ENCODE measurements at regions not wholly inside any gene's neighbourhood (a gene's known extent, or its start where the extent isn't known, plus 50 kb on each side); places are given as distances from the start of the nearest gene placed in this dataset.
"Not testable (repeated sequence)": the region's sequence is repeated elsewhere in the genome, so short reads cannot be mapped to it uniquely, and the experiment has no call there.

DNA sequence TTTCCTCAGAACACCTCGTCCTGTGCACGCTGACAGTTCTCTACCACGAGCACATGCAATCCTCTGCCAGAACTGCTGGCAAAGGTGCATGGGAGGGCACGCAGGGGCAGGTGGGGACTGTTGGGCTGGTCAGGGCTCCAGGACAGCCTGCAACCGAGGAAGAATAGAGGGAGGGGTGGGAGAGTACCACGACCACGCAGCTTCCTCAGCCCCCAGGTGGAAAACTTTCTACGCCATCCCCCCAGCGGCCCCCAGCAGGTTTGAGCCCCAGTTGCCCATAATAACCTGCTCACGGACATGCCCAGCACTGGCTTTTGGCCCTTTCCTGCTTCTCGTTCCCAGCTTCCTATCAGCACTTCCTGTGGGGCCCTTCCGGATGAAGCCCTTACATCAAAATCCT, 199.3 kb downstream of the C16orf95 start:
- no peak overlapping the region for H3K27ac Mint-ChIP-seq
- H3K9me3 Mint-ChIP-seq, result no peaks in the 10 kb centered on the region
- H3K27me3 Mint-ChIP-seq (ENCODE audit: low read depth), result peaks cover 14% of the 10 kb centered on the region
- DNase-seq, result no peak
- ATAC-seq (replicated peaks in 1 of 2), result no peak
- H3K4me3 Mint-ChIP-seq, result no peak overlapping the region
- H3K36me3 Mint-ChIP-seq (ENCODE audit: insufficient read depth in 2 of 2), result no peaks in the 10 kb centered on the region
- H3K4me1 Mint-ChIP-seq (ENCODE audit: low read depth), result no peaks in the 10 kb centered on the region

DNA sequence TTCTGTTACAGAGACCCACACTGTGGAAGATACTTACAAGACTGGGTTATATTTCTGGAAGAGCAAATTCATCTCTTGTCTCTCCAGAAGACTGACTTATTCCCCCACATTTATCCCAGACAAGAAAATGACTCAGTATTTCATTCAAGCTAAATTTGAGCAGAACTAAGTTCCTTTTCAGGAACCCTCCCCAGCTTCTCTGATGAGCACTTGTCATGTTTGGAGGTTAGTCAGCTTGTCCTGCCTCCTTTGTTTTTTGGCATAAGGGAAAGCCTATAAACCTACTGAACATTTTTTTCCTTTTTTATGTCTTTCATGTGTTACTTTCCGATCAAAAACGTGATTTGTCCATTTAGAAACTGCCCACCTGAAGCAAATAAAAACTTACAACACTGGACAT, 198.0 kb downstream of the C16orf95 start:
- Mint-ChIP-seq H3K27ac (no peak overlapping the region), H3K9me3 (no peaks in the 10 kb centered on the region), H3K4me1 (ENCODE audit: low read depth) (no peaks in the 10 kb centered on the region), H3K27me3 (ENCODE audit: low read depth) (peaks cover 14% of the 10 kb centered on the region), H3K36me3 (ENCODE audit: insufficient read depth in 2 of 2) (no peaks in the 10 kb centered on the region), H3K4me3 (no peak overlapping the region)
- no peak for ATAC-seq (replicated peaks in 1 of 2)
- no peak for DNase-seq

DNA sequence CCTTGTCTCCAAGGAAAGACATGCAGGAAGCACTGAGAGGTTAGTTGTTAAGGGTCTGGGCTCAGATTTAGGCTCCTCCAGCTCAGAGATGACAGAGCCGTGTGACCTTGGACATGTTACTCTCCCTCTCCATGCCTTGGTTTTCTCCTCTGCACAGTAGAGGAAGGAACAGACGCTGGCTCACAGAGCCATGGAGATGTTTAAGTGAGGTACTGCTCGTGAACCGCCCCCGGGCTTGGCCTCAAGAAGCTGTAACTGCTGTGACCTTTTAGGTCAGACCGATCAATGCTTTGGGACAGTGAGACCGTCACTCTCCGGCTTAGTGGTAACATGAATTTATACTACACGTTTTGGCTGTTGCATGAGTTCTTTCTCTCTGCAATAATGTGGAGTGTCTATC, 197.4 kb downstream of the C16orf95 start:
- no peak for DNase-seq
- H3K9me3 Mint-ChIP-seq, result no peaks in the 10 kb centered on the region

DNA sequence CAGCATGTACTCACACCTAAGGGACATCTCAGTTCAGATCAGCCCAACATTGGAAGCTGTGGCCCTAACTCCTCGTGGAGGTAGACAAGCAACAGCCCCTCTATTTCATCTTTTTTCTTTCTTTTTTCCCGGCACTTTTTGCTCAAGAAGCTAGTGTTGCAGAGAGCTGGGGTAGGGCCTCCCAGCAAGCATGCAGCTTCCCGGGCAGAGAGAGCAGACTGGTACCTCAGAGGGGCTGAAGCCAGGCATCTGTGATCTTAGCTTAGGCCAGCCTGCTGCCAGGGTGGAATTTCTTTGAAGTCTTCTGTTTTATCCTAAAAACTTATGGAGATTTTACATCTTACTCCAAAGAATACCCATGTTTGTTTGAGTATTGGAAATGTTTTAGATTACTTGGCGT, 195.4 kb downstream of the C16orf95 start:
- no peak for DNase-seq
- H3K27me3 Mint-ChIP-seq (ENCODE audit: low read depth), result peaks cover 14% of the 10 kb centered on the region
- H3K4me3 Mint-ChIP-seq, result no peak overlapping the region
- H3K9me3 Mint-ChIP-seq, result no peaks in the 10 kb centered on the region
- H3K27ac Mint-ChIP-seq, result no peak overlapping the region
- H3K36me3 Mint-ChIP-seq (ENCODE audit: insufficient read depth in 2 of 2), result no peaks in the 10 kb centered on the region
- H3K4me1 Mint-ChIP-seq (ENCODE audit: low read depth), result no peaks in the 10 kb centered on the region
- no peak for ATAC-seq (replicated peaks in 1 of 2)

More for the DNA sequence above, 197.4 kb downstream of the C16orf95 start:
- Mint-ChIP-seq H3K4me1 (ENCODE audit: low read depth) (no peaks in the 10 kb centered on the region), H3K27me3 (ENCODE audit: low read depth) (peaks cover 14% of the 10 kb centered on the region), H3K27ac (no peak overlapping the region), H3K4me3 (no peak overlapping the region), H3K36me3 (ENCODE audit: insufficient read depth in 2 of 2) (no peaks in the 10 kb centered on the region)
- no peak for ATAC-seq (replicated peaks in 1 of 2)

DNA sequence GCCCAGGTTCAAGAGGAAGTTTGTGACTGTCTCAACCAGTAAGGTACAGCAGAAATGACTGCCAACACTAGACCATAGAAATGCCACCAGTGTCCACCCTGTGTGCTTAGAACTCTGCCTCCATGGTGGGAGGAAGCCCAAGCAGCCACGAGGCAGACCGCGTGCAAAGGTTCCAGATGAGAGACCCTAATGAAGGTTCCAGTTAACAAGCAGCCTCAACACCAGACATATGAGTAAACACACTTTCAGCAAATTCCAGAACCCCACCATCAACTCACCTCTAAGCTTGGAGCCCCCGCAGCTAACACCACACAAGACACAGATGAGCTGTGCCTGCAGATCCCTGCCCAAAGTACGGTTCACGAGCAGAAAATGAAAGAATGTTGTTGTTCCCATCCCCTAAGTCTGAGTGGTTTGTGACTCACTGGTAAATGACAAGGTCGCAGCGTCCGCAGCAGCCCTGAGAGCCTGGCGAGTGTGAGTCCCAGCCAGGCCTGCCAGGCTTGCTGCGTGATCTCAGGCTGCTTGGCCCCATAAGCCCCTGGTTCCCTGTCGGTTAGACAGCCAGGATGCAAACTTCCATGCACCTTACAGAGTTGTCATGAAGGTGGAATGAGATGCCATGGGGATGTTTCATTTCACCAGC, 193.7 kb downstream of the C16orf95 start:
- no peaks in the 10 kb centered on the region for H3K9me3 Mint-ChIP-seq
- H3K4me1 Mint-ChIP-seq (ENCODE audit: low read depth), result no peaks in the 10 kb centered on the region
- H3K27ac Mint-ChIP-seq, result no peak overlapping the region
- H3K4me3 Mint-ChIP-seq, result no peak overlapping the region
- no peaks in the 10 kb centered on the region for H3K36me3 Mint-ChIP-seq (ENCODE audit: insufficient read depth in 2 of 2)
- H3K27me3 Mint-ChIP-seq (ENCODE audit: low read depth), result peaks cover 14% of the 10 kb centered on the region
- ATAC-seq (replicated peaks in 1 of 2) (no peak), DNase-seq (no peak)

DNA sequence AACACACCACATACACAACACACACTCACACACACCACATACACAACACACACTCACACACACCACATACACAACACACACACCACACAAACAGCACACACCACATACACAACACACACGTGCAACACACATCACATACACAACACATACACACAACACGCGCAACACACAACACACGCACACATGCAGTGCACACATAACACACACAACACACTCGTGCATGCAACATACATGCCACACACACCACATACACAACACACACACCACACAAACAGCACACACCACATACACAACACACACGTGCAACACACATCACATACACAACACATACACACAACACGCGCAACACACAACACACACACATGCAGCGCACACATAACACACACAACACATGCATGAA, 192.8 kb downstream of the C16orf95 start:
- not testable (repeated sequence) for H3K9me3 Mint-ChIP-seq; DNase-seq; H3K4me3 Mint-ChIP-seq; ATAC-seq (replicated peaks in 1 of 2); H3K4me1 Mint-ChIP-seq (ENCODE audit: low read depth); H3K27ac Mint-ChIP-seq; H3K36me3 Mint-ChIP-seq (ENCODE audit: insufficient read depth in 2 of 2)
- H3K27me3 Mint-ChIP-seq (ENCODE audit: low read depth), result peaks cover 12% of the 10 kb centered on the region

DNA sequence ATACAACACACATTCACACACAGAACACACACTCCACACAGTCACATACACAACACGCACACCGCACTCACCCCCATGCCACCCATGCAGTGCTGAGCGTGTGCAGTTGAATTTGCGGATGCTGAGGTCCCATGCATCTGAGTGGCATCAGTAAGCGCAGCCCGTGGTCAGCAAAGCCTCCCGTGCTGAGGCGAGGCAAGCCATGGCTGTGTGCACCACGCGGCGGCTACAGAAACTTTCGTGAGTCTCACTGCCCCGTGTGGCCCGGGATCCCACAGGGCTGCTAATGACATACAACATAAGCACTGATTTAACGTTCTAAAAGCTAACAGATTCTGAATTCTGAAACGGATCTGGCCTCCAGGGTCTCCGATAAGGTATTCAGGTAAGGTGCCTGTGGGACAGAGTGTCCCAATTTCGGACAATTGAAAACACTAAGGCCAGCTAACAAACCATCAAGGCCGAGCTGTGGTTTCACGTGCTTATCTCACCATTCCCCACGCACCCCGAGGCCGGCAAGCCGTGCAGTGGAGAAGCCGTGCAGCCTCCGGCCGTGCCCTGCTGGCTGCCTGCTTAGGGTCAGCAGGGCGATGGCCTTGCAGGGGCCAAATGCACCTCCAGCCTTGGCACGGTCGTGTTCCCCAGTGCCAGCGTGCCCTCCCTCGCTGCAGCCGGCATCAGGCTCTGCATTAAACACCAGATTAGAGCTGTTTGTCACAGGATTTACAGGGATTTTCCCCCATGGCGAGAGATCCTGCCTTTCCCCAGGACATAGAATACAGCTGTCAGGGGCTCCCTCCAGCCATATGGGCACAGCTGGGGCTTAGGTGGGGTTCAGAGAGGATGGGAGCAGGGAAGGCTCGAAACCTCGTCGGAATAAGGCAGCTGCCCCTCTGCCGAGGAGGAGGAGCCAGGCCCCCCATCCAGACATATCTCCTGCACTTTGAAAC, 191.7 kb downstream of the C16orf95 start:
- no peak for DNase-seq
- H3K9me3 Mint-ChIP-seq, result peaks cover 2% of the 10 kb centered on the region in 2 donors
- no peak overlapping the region for H3K4me3 Mint-ChIP-seq
- no peak for ATAC-seq (replicated peaks in 1 of 2)
- H3K27ac Mint-ChIP-seq, result no peak overlapping the region
- no peaks in the 10 kb centered on the region for H3K36me3 Mint-ChIP-seq (ENCODE audit: insufficient read depth in 2 of 2)
- no peaks in the 10 kb centered on the region for H3K4me1 Mint-ChIP-seq (ENCODE audit: low read depth)
- H3K27me3 Mint-ChIP-seq (ENCODE audit: low read depth), result peaks cover 6% of the 10 kb centered on the region

DNA sequence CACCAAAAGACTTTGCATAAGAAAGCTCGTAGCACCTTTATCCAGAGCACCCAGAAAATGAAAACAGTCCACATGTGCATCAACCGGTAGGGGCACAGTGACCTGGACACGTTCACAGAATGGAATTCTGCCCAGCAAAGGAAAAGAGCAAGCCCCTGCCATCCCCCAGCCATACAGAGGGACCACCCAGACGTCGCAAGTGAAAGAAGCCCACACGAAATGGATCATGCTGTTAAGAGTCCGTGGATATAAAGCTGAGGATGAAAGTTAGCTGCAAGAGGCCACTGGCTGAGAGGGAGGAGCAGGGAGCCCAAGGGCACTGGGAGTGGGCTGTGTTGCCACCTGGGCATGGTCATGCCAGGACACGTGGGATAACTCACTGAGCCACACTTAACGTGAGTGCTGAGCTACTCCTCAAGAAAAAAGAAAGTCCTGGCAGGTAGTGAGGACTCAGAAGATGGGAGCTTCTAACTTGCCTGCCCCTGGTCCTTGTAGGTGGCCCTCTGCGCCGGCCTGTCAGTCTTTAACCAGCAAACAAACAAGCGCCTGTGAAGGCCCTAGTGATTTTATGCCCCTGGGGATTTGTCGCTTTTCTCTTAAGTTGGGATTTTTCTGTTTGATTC, 190.7 kb downstream of the C16orf95 start:
- DNase-seq (no peak), ATAC-seq (replicated peaks in 1 of 2) (no peak)
- H3K4me3 Mint-ChIP-seq, result no peak overlapping the region
- H3K36me3 Mint-ChIP-seq (ENCODE audit: insufficient read depth in 2 of 2), result no peaks in the 10 kb centered on the region
- H3K9me3 Mint-ChIP-seq, result peaks cover 2% of the 10 kb centered on the region in 2 donors
- H3K27me3 Mint-ChIP-seq (ENCODE audit: low read depth), result no peaks in the 10 kb centered on the region
- H3K27ac Mint-ChIP-seq, result no peak overlapping the region
- no peaks in the 10 kb centered on the region for H3K4me1 Mint-ChIP-seq (ENCODE audit: low read depth)

DNA sequence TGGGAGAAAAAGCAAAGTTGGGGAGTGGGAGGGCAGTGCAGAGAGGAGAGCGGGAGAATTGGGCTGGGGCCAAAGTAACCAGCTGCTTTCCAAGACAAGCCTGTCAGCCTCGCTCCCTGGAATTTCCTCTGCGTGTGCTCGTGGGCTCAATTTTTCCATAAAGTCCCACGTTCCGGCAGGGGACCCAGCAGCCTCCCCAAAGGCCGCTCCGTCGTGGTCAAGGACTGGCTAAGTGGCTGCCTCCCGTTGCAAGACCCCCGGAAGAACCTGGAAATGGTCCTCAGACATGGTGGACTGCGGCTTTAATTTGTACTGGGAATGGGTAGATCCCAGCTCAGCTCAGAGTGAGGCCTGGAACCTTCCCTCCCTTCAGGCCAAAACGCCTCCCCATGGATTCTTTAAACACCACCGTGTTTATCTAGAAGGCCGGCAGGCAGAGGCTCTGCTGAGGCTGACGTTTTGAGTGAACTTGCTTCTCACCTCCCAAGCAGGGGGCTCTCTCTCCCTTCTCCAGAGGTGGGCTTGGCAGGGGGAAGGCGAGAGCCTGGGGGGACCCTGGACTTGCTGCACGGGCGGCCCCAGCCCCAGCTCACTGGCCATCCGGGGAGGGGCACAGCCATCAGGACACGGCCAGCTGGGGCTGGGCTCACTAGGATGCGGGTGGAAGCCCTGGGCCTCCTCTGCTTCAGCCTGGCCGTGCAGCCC, 190.0 kb downstream of the C16orf95 start:
- peaks cover 2% of the 10 kb centered on the region in 2 donors for H3K9me3 Mint-ChIP-seq
- H3K36me3 Mint-ChIP-seq (ENCODE audit: insufficient read depth in 2 of 2), result no peaks in the 10 kb centered on the region
- DNase-seq (no peak), ATAC-seq (replicated peaks in 1 of 2) (no peak)
- H3K4me3 Mint-ChIP-seq, result no peak overlapping the region
- no peaks in the 10 kb centered on the region for H3K27me3 Mint-ChIP-seq (ENCODE audit: low read depth)
- no peaks in the 10 kb centered on the region for H3K4me1 Mint-ChIP-seq (ENCODE audit: low read depth)
- no peak overlapping the region for H3K27ac Mint-ChIP-seq

DNA sequence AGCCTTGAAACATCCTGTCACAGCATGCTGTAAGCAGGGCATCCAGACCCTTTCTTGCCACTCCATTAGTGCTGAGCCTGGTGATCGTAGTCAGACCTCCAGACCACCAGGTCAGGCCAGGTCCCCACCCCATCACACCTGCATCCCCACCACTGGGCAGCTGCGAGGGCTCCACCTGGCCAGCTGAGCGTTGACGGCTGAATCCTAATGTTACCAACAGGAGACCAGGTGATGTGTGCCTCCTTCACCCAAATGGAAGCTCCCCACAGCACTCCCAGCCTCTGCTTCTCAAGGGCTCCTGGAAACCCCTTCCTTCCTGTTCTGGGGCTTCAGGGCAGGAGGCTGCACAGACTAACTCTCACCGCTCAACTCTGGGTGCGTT, 189.4 kb downstream of the C16orf95 start:
- peaks cover 2% of the 10 kb centered on the region in 2 donors for H3K9me3 Mint-ChIP-seq
- H3K27ac Mint-ChIP-seq, result no peak overlapping the region
- DNase-seq (no peak), ATAC-seq (replicated peaks in 1 of 2) (no peak)
- no peak overlapping the region for H3K4me3 Mint-ChIP-seq
- no peaks in the 10 kb centered on the region for H3K4me1 Mint-ChIP-seq (ENCODE audit: low read depth)
- no peaks in the 10 kb centered on the region for H3K27me3 Mint-ChIP-seq (ENCODE audit: low read depth)
- no peaks in the 10 kb centered on the region for H3K36me3 Mint-ChIP-seq (ENCODE audit: insufficient read depth in 2 of 2)

DNA sequence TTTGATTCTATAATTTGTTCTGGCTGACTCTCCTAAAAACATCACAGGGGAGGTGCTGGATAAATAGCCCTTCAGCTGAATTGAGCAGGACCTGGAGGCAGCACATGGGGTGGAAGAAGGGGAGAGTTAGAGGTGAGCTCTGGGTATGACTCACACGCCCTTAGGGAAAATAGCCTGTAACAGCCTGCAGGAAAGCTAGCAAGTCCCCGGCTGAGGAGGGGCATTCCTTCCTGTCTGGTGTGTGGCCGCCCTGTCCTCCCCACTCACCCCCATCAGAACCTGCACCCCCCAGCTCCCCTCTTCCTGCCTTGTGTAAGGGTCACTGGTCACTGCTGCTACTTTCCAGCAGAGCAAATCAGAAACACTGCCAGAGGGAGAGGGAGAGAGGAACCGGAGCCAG, 187.4 kb downstream of the C16orf95 start:
- H3K27ac Mint-ChIP-seq, result no peak overlapping the region
- no peak for DNase-seq
- no peaks in the 10 kb centered on the region for H3K36me3 Mint-ChIP-seq (ENCODE audit: insufficient read depth in 2 of 2)
- no peak for ATAC-seq (replicated peaks in 1 of 2)
- H3K9me3 Mint-ChIP-seq, result peaks cover 2% of the 10 kb centered on the region in 2 donors
- no peak overlapping the region for H3K4me3 Mint-ChIP-seq
- no peaks in the 10 kb centered on the region for H3K27me3 Mint-ChIP-seq (ENCODE audit: low read depth)
- H3K4me1 Mint-ChIP-seq (ENCODE audit: low read depth), result no peaks in the 10 kb centered on the region

DNA sequence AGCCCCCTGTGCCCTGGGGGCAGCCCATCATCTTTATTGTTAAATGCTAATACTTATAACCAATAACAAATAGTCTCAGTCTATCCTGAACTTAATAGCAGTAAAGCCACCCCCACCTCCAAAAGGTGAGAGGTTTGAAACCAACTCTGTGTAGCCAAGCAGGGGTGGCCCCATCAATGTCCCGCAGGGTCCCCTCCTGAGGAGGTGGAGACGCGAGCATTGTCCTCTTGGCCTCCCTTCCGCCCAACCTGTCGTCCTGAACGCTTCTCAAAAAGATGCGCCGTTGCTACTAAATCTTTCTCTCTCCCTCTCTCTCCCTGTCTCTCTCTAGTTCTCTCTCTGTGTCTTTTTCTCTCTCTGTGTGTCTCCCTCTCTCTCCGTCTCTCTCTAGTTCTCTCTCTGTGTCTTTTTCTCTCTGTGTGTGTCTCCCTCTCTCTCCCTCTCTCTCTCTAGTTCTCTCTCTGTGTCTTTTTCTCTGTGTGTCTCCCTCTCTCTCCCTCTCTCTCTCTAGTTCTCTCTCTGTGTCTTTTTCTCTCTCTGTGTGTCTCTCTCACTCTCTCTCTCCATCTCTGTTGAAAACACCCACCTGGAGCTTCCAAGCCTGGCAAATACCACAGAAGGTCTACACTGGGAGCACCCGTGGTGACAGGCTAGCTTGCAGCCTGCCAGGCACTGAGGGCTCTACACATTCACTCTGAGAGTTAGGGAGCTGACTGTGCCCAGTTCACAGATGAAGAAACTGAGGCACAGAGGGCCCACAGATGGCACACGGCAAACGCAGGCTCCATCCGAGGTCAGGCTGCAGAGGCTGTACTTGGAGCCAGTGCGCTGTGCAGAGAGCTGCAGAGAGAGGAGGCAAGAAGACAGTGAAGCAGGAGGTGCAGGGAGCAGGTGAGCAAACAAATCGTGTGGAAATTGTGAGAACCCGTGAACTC, 185.9 kb downstream of the C16orf95 start:
- no peaks in the 10 kb centered on the region for H3K27me3 Mint-ChIP-seq (ENCODE audit: low read depth)
- DNase-seq (no peak), ATAC-seq (replicated peaks in 1 of 2) (no peak)
- no peak overlapping the region for H3K4me3 Mint-ChIP-seq
- peaks cover 2% of the 10 kb centered on the region in 2 donors for H3K9me3 Mint-ChIP-seq
- no peak overlapping the region for H3K27ac Mint-ChIP-seq
- H3K36me3 Mint-ChIP-seq (ENCODE audit: insufficient read depth in 2 of 2), result no peaks in the 10 kb centered on the region
- no peaks in the 10 kb centered on the region for H3K4me1 Mint-ChIP-seq (ENCODE audit: low read depth)

Data from activated T-cell treated with anti-CD3 and anti-CD28 coated beads, Interleukin-2, amount 50 U/mL, for 72 hours (primary cell).